ENCODE measurements at regions not wholly inside any gene's neighbourhood (a gene's known extent, or its start where the extent isn't known, plus 50 kb on each side); places are given as distances from the start of the nearest gene placed in this dataset.

- TF ChIP-seq MAZ (IDR thresholded peaks at IDR 0.05; ENCODE audit: borderline replicate concordance, low read depth, low read length): no peak
These were observed 132.5 kb downstream of the OLFM1 start (continued) for GRCh38 chr9:135219676-135220600.

- no peak overlapping the region for H4K91ac ChIP-seq (ENCODE audit: insufficient read depth, low read depth, low read length)
- no peak for TF ChIP-seq FOS (IDR thresholded peaks at IDR 0.05; ENCODE audit: low read depth, low read length)
- no peak for TF ChIP-seq CTCF (conservative IDR thresholded peaks at IDR 0.05; ENCODE audit: low read depth, low read length)
- no peak for TF ChIP-seq NFE2L2 (IDR thresholded peaks at IDR 0.05; ENCODE audit: low read depth, low read length)
- TF ChIP-seq USF2 (IDR thresholded peaks at IDR 0.05; ENCODE audit: low read depth, low read length): no peak
- no peak for TF ChIP-seq RCOR1 (IDR thresholded peaks at IDR 0.05; ENCODE audit: insufficient replicate concordance, low read length)
- TF ChIP-seq BHLHE40 (IDR thresholded peaks at IDR 0.05; ENCODE audit: low read depth, low read length): no peak
- dilution Hi-C loops (cut with HindIII; ENCODE audit: low sequenced_read_pairs, unreplicated experiment) (no loop called here), intact Hi-C loops (cut with micrococcal nuclease) (no loop called here), in situ Hi-C loops (cut with MboI; ENCODE audit: low sequenced_read_pairs) (no loop called here)
- no peak overlapping the region for H2BK15ac ChIP-seq (ENCODE audit: low read depth, low read length)
- H3K36me3 ChIP-seq (ENCODE audit: control insufficient read depth, insufficient read depth, low read length): no peaks in the 10 kb centered on the region
- no peak overlapping the region for H2AFZ ChIP-seq (replicated peaks; ENCODE audit: low read length, poor library complexity)
- no peaks in the 10 kb centered on the region for H3K9me1 ChIP-seq (ENCODE audit: insufficient read depth, low read length)
- no peaks in the 10 kb centered on the region for H3K27me3 ChIP-seq (ENCODE audit: control insufficient read depth, insufficient read depth, low read length)
- H2BK120ac ChIP-seq (ENCODE audit: low read depth, low read length): no peak overlapping the region
- DNase-seq (no peak), ATAC-seq (ENCODE audit: low read depth) (no peak)
- no peaks in the 10 kb centered on the region for H3K79me1 ChIP-seq (ENCODE audit: low read depth in 1 of 2, low read length in 2 of 2)
- no peak overlapping the region for H2BK20ac ChIP-seq (ENCODE audit: low read depth, low read length)
- no peak overlapping the region for H2BK5ac ChIP-seq (ENCODE audit: low read depth, low read length, poor library complexity, severe bottlenecking)
- no peaks in the 10 kb centered on the region for H4K20me1 ChIP-seq (ENCODE audit: insufficient read depth, low read length)
- H3K4me1 ChIP-seq (ENCODE audit: control insufficient read depth, insufficient read depth, low read length): no peaks in the 10 kb centered on the region
- H3K4me2 ChIP-seq (ENCODE audit: low read depth, low read length): no peak overlapping the region
- H4K8ac ChIP-seq (ENCODE audit: low read depth in 2 of 2, low read length in 2 of 2): no peak overlapping the region
- H3K4ac ChIP-seq (ENCODE audit: low read depth, low read length): no peak overlapping the region
- no peak overlapping the region for H3K4me3 ChIP-seq (ENCODE audit: insufficient read depth, low read depth, low read length)
- H3K18ac ChIP-seq (ENCODE audit: low read depth, low read length): no peak overlapping the region
- H3K9ac ChIP-seq (ENCODE audit: low read depth, low read length): no peak overlapping the region
- H3K56ac ChIP-seq (ENCODE audit: extremely low read depth, insufficient read depth, low read length): no peak overlapping the region
- CTCF ChIA-PET: no interaction called here
- H2AK5ac ChIP-seq (ENCODE audit: low read depth, low read length): no peak overlapping the region
- no peak overlapping the region for H3K27ac ChIP-seq (ENCODE audit: insufficient read depth, low read length)
- POLR2A ChIA-PET (ENCODE audit: unreplicated experiment): no interaction called here
- no peak overlapping the region for H3K14ac ChIP-seq (replicated peaks; ENCODE audit: low read depth, low read length)
- no peak overlapping the region for H3K23ac ChIP-seq (ENCODE audit: low read depth, low read length)
- peaks cover 52% of the 10 kb centered on the region for H3K9me3 ChIP-seq (ENCODE audit: control insufficient read depth, insufficient read depth, low read length)
- no peak overlapping the region for H4K5ac ChIP-seq (ENCODE audit: low read depth, low read length)
- H2AK9ac ChIP-seq (replicated peaks; ENCODE audit: low read depth, low read length, poor library complexity): no peak overlapping the region
- no TSS peak for BruUV-seq (replicated peaks)
- WGBS, 2 experiments (ENCODE audit: extremely low coverage in 2 of 2, insufficient read length in 1 of 2): 63% methylated on average over 16 of the region's 28 CpGs; no CpG with 5 or more reads in 1 of the 2 experiments
These were observed 133.4 kb downstream of the OLFM1 start for GRCh38 chr9:135220601-135221575.

All from IMR-90 (cell line).